NB4 (cell line): ENCODE measurements at regions not wholly inside any gene's neighbourhood (a gene's known extent, or its start where the extent isn't known, plus 50 kb on each side); places are given as distances from the start of the nearest gene placed in this dataset.

Experiments
- DNase-seq: peaks from one replicate; pipeline ENCODE4 v3.0.0; 2010; ENCODE audit warnings: low read depth
- H3K4me3 ChIP-seq: one replicate; pipeline ENCODE4 v1.5.1; 2011; ENCODE audit warnings: mild to moderate bottlenecking, low read depth, low read length, moderate library complexity
- MYC ChIP-seq: IDR thresholded peaks from 2 replicates; pipeline ENCODE4 v1.6.1; 2011; ENCODE audit warnings: low read depth, low read length
- POLR2A ChIP-seq: IDR thresholded peaks from 2 replicates; pipeline ENCODE4 v1.6.1; 2011; ENCODE audit warnings: mild to moderate bottlenecking; ENCODE audit not compliant: insufficient read length; ENCODE audit errors: extremely low read depth
- TF ChIP-seq, protein P1 (sequence below): IDR thresholded peaks from 2 replicates; pipeline ENCODE4 v1.6.1; 2011; ENCODE audit warnings: low read depth, low read length
- TF ChIP-seq, protein P2 (sequence below): IDR thresholded peaks from one replicate; pipeline ENCODE4 v1.5.1; 2012; ENCODE audit warnings: low read depth, low read length

DNA sequence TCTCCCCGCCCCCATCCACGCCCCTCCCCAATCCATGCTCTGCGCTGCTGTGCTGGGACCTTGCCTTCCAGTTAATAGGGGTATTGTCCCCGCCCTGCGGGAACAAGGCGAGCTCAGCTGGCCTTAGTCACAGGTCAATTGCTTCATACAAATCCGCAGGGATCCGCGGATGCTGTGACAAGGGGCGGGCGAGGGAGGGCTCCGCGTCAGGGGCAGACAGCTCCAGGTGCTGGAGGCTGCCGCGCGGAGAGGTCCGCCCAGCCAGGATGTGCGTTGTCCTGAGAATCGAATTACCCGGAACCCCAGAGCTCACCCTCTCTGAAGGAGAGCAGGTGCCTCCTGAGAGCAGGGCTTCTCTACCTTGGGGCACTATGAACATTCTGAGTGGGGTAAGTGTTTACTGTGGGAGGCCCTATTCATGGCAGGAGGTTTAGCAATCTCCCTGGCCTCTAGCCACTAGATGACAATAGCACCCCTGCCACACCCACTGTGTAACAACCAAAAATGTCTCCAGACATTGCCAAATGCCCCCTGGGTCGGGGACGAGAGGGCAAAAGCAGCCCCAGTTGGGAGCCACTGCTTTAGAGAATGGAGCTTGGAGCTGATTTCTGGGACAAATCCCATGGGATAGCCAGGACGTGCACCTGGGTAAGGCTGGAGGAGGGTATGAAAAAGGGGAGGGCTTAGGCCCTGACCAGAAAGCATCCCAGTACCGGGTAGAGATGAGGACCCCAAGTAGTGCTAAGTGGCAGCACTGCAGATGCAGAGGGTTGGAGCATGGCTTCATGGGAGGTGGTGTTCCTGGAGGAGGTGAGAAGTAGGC is 138.2 kb downstream of the CYLD start:
- DNase-seq: peak; percentile 71
- TF ChIP-seq POLR2A: no peak
- no peak for TF ChIP-seq MYC
- TF ChIP-seq, protein P1, sequence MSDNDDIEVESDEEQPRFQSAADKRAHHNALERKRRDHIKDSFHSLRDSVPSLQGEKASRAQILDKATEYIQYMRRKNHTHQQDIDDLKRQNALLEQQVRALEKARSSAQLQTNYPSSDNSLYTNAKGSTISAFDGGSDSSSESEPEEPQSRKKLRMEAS: no peak
- TF ChIP-seq, protein P2, sequence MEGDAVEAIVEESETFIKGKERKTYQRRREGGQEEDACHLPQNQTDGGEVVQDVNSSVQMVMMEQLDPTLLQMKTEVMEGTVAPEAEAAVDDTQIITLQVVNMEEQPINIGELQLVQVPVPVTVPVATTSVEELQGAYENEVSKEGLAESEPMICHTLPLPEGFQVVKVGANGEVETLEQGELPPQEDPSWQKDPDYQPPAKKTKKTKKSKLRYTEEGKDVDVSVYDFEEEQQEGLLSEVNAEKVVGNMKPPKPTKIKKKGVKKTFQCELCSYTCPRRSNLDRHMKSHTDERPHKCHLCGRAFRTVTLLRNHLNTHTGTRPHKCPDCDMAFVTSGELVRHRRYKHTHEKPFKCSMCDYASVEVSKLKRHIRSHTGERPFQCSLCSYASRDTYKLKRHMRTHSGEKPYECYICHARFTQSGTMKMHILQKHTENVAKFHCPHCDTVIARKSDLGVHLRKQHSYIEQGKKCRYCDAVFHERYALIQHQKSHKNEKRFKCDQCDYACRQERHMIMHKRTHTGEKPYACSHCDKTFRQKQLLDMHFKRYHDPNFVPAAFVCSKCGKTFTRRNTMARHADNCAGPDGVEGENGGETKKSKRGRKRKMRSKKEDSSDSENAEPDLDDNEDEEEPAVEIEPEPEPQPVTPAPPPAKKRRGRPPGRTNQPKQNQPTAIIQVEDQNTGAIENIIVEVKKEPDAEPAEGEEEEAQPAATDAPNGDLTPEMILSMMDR: no peak
- H3K4me3 ChIP-seq: no peak overlapping the region

DNA sequence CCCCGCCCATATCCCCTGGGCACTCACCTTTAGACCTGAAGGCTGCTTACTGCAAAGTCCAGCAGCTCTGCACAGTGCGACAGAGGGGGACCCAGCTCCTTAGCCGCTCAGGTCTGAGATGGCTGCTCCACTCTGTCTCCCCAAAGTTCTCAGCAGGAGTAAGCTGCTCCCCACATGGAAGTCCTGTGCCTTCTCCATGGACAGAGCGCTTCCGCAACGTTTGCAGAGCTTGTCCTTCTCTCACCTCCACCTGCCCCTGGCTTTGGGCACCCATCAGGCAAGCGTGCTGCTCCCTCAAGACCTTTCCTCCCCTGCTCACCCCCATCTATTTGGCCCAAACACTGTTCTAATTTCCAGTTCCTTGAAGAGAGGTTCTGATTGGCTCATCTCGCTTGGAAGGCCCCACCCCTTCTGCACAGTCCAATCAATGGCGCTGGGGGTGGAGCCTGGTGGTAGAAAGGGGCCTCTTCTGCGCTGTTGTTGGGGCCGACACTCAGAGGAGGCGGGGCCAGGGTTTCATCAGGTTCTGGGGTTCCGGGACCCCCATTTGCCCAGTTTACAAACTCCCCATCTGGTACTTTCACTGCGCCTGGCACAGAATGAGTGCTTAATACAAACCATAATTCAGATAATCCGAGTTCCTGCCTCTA is 137.2 kb downstream of the CYLD start:
- no peak overlapping the region for H3K4me3 ChIP-seq
- no peak for DNase-seq
- TF ChIP-seq, protein P2: no peak
- TF ChIP-seq, protein P1: no peak
- no peak for TF ChIP-seq MYC
- TF ChIP-seq POLR2A: no peak

DNA sequence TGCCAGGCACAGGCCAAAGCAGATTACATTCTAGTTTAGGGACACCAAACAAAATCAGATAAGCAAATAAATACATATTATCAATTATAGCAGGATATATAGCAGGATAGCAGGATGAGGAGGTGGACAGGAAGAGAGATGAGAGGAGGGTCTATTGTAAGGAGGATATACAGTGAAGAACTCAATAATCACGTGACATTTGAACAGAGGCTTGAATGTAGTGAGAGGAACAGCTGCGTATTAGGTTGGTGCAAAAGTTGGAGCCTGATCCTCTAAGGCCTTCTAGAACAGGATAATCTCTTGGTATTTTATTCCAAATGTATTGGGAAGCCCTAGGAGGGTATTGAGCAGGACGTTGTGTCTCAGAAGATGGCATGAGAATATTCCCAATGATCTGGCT is 136.7 kb downstream of the CYLD start:
- no peak overlapping the region for H3K4me3 ChIP-seq
- no peak for TF ChIP-seq MYC
- TF ChIP-seq, protein P1: no peak
- TF ChIP-seq, protein P2: no peak

DNA sequence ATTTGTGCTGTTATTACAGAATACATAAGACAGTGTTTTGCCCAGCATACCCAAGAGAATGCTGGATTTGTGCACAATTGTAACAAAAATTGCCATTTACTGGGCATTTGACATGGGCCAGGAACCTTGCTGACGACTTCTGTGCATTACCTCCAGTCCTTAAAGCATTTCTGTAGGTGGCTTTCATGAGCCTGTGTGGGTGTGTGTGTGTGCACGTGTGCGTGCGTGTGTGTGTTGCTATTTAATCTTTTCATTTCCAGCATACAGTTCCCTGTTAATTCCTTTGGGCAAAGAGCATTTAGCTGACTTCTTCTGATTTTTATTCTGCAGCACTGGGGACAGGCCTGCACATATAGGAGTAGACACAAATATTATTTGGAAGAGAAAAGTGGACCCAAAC is 134.4 kb downstream of the CYLD start:
- TF ChIP-seq POLR2A (no peak), MYC (no peak)
- TF ChIP-seq, protein P1: no peak
- TF ChIP-seq, protein P2: no peak
- no peak for DNase-seq
- no peak overlapping the region for H3K4me3 ChIP-seq

More for the DNA sequence above, 136.7 kb downstream of the CYLD start:
- DNase-seq: no peak

DNA sequence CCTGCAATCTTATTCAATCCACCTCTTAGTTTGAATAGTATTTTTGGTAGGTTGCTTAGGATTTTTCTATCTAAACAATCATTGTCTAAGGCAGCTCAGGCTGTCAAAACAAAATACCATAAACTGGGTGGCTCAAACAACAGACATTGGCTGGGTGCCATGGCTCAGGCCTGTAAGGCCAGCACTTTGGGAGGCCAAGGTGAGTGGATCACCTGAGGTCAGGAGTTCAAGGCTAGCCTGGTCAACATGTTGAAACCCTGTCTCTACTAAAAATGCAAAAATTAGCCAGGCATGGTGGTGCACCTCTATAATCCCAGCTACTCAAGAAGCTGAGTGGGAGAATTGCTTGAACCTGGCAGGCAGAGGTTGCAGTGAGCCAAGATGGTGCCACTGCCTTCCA is 126.7 kb downstream of the CYLD start:
- H3K4me3 ChIP-seq: no peak overlapping the region
- TF ChIP-seq, protein P1: no peak
- TF ChIP-seq MYC (no peak), POLR2A (no peak)
- TF ChIP-seq, protein P2: no peak
- no peak for DNase-seq
